ENCODE measurements at regions not wholly inside any gene's neighbourhood (a gene's known extent, or its start where the extent isn't known, plus 50 kb on each side); places are given as distances from the start of the nearest gene placed in this dataset.

GRCh38 chr2:234770715-234771141, 181.1 kb upstream of the SH3BP4 start:
- no peak for DNase-seq (ENCODE audit: low read depth, low spot score)
- TF ChIP-seq, protein P1, sequence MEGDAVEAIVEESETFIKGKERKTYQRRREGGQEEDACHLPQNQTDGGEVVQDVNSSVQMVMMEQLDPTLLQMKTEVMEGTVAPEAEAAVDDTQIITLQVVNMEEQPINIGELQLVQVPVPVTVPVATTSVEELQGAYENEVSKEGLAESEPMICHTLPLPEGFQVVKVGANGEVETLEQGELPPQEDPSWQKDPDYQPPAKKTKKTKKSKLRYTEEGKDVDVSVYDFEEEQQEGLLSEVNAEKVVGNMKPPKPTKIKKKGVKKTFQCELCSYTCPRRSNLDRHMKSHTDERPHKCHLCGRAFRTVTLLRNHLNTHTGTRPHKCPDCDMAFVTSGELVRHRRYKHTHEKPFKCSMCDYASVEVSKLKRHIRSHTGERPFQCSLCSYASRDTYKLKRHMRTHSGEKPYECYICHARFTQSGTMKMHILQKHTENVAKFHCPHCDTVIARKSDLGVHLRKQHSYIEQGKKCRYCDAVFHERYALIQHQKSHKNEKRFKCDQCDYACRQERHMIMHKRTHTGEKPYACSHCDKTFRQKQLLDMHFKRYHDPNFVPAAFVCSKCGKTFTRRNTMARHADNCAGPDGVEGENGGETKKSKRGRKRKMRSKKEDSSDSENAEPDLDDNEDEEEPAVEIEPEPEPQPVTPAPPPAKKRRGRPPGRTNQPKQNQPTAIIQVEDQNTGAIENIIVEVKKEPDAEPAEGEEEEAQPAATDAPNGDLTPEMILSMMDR (conservative IDR thresholded peaks at IDR 0.05) = no peak
- no peak overlapping the region for H3K27ac Mint-ChIP-seq (ENCODE audit: unreplicated experiment)
- H3K36me3 Mint-ChIP-seq (ENCODE audit: low read depth) = no peaks in the 10 kb centered on the region
- H3K4me1 Mint-ChIP-seq = peaks cover 53% of the 10 kb centered on the region
- H3K27me3 Mint-ChIP-seq (ENCODE audit: low read depth) = no peaks in the 10 kb centered on the region
- peaks cover 2% of the 10 kb centered on the region for H3K9me3 Mint-ChIP-seq
- H3K4me3 Mint-ChIP-seq = no peak overlapping the region

DNA sequence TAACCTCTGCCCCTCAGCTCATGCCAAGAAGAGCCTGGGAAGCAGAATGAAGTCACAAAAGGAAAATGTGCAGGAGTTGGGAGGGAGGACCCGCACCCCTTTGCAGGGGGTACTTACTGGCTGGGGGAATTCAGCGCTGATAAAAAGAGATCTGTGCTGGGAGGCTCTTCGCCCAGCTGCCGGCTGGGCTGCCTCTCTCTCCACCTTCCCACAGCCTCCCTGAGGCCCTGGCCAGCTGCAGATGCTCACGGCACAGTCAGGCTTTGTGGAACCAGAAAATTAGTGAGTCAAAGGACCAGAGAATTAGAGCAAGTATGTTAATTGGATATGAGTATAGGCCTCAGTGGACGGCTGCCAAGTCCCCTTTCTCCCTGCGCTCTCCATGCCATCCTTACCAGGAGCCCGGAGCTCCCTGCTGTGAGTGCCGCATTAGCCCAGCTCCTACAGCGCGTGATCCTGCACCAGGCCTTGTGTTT, 181.7 kb upstream of the SH3BP4 start:
- H3K4me3 Mint-ChIP-seq = peak overlapping the region; percentile 57

DNA sequence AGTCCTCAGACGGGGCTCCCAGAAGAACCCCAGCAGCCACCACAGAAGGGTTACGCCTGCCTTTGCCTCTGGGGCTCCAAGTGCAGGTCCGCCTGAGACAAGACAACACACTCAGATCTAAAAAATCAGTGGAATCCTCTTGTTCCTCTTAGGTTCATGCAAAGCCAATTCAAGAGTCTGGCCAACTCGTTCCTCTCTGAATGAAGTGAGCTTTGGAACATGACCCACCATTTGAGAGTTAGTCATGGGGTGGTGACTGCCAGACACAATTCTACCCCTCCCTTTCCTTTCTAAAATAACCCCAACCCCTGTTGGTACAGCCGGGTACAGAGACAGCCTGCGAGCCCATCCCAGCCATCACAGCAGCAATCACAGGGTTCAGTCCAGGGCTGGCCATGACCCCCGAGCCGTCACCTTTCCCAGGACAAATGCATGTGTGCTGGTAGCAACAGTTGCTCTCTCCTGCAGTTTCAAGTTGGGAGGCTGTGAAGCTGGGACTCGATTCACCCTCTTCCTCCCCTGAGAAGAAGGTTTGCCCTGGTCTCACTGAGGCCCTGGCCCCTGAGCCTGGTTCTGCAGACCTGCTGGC, 183.1 kb upstream of the SH3BP4 start:
- H3K4me1 Mint-ChIP-seq = peaks cover 48% of the 10 kb centered on the region
- H3K4me3 Mint-ChIP-seq = no peak overlapping the region
- peaks cover 2% of the 10 kb centered on the region for H3K9me3 Mint-ChIP-seq
- DNase-seq (ENCODE audit: low read depth, low spot score) = no peak
- TF ChIP-seq, protein P1 (conservative IDR thresholded peaks at IDR 0.05) = no peak
- H3K27me3 Mint-ChIP-seq (ENCODE audit: low read depth) = no peaks in the 10 kb centered on the region
- H3K27ac Mint-ChIP-seq (ENCODE audit: unreplicated experiment) = no peak overlapping the region
- H3K36me3 Mint-ChIP-seq (ENCODE audit: low read depth) = no peaks in the 10 kb centered on the region

More for the DNA sequence above, 181.7 kb upstream of the SH3BP4 start:
- no peak overlapping the region for H3K27ac Mint-ChIP-seq (ENCODE audit: unreplicated experiment)
- H3K4me1 Mint-ChIP-seq = peaks cover 53% of the 10 kb centered on the region
- peaks cover 2% of the 10 kb centered on the region for H3K9me3 Mint-ChIP-seq
- no peaks in the 10 kb centered on the region for H3K27me3 Mint-ChIP-seq (ENCODE audit: low read depth)
- no peaks in the 10 kb centered on the region for H3K36me3 Mint-ChIP-seq (ENCODE audit: low read depth)
- DNase-seq (ENCODE audit: low read depth, low spot score) = no peak
- TF ChIP-seq, protein P1 (conservative IDR thresholded peaks at IDR 0.05) = no peak

- Mint-ChIP-seq H3K4me3 (no peak overlapping the region), H3K27me3 (ENCODE audit: low read depth) (no peaks in the 10 kb centered on the region), H3K9me3 (peaks cover 2% of the 10 kb centered on the region), H3K4me1 (peaks cover 14% of the 10 kb centered on the region), H3K36me3 (ENCODE audit: low read depth) (peaks cover 5% of the 10 kb centered on the region), H3K27ac (ENCODE audit: unreplicated experiment) (no peak overlapping the region)
- DNase-seq (ENCODE audit: low read depth, low spot score) = no peak
- TF ChIP-seq, protein P1 (conservative IDR thresholded peaks at IDR 0.05) = no peak
Observed at GRCh38 chr2:234765279-234765678, 186.5 kb upstream of the SH3BP4 start.

DNA sequence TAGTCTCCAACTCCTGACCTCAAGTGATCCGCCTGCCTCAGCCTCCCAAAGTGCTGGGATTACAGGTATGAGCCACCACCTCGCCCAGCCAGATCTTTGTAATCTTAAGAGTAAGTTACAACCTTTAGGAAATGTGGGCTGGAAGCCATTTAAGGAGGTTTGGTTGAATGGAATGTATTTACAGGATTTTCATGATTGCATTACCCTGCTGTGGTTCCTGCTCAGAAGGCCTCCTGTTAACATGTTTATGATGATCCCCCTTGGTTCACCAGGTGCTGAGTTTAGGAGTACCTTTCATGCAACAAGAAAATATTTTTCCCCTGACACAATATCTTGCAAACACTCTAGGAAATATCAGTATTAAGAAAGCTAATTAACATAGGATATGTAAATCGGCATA, 187.4 kb upstream of the SH3BP4 start:
- H3K4me3 Mint-ChIP-seq = no peak overlapping the region
- H3K4me1 Mint-ChIP-seq = peaks cover 5% of the 10 kb centered on the region
- peaks cover 6% of the 10 kb centered on the region for H3K9me3 Mint-ChIP-seq

More for the DNA sequence above, 187.4 kb upstream of the SH3BP4 start:
- Mint-ChIP-seq H3K36me3 (ENCODE audit: low read depth) (peaks cover 5% of the 10 kb centered on the region), H3K27me3 (ENCODE audit: low read depth) (no peaks in the 10 kb centered on the region), H3K27ac (ENCODE audit: unreplicated experiment) (no peak overlapping the region)
- no peak for DNase-seq (ENCODE audit: low read depth, low spot score)
- TF ChIP-seq, protein P1 (conservative IDR thresholded peaks at IDR 0.05) = no peak

Measured in neural crest cell (in vitro differentiated cells).